HEK293 (cell line): ENCODE measurements at regions not wholly inside any gene's neighbourhood (a gene's known extent, or its start where the extent isn't known, plus 50 kb on each side); places are given as distances from the start of the nearest gene placed in this dataset.

Source experiments
- CTCF ChIA-PET: fragments of 350-600 bp; formaldehyde crosslinking; extraction: SDS; loops from one replicate; lab custom pipeline; 2021; ENCODE audit warnings: antibody characterized with exemption; lab: Yijun Ruan, JAX
- POLR2A ChIA-PET: fragments of 300-600 bp; formaldehyde crosslinking; extraction: SDS; loops from one replicate; lab custom pipeline; 2020; ENCODE audit warnings: antibody characterized with exemption, inconsistent platforms; lab: Yijun Ruan, JAX
- H3K27ac ChIP-seq: fragments of 200-500 bp; sonication (Bioruptor generic); 2 replicates; pipeline ENCODE4 v1.5.1; 2014; ENCODE audit warnings: low read depth, low read length, control low read depth, inconsistent platforms; ENCODE audit errors: extremely low read depth
- H3K36me3 ChIP-seq, 2 experiments: fragments of 200-500 bp in 1 of 2; sonication (Bioruptor generic) in 1 of 2; 1 replicate in 1 of 2; 2 replicates in 1 of 2; pipeline ENCODE4 v1.5.1; 2014 to 2017; ENCODE audit warnings: inconsistent platforms in 2 of 2, low read length in 2 of 2; ENCODE audit not compliant: control insufficient read depth in 2 of 2, insufficient read depth in 1 of 2
- H3K4me1 ChIP-seq: fragments of 200-500 bp; sonication (Bioruptor generic); 2 replicates; pipeline ENCODE4 v1.5.1; 2014; ENCODE audit warnings: mild to moderate bottlenecking, low read length, inconsistent platforms; ENCODE audit not compliant: control insufficient read depth, insufficient read depth
- H3K4me3 ChIP-seq: 2 replicates; pipeline ENCODE4 v1.5.1; 2011; ENCODE audit warnings: low read depth, mild to moderate bottlenecking, control low read depth, low read length, moderate library complexity
- H3K9me3 ChIP-seq: fragments of 200-500 bp; sonication (Bioruptor generic); 2 replicates; pipeline ENCODE4 v1.5.1; 2014; ENCODE audit warnings: low read depth, low read length, inconsistent platforms; ENCODE audit not compliant: control insufficient read depth, insufficient read depth
- OSR2 ChIP-seq: fragments of 450-650 bp; formaldehyde crosslinking; IDR thresholded peaks from 2 replicates; pipeline ENCODE4 v1.5.1; 2016; ENCODE audit warnings: missing biosample characterization, missing genetic modification characterization
- PATZ1 ChIP-seq: fragments of 450-650 bp; formaldehyde crosslinking; IDR thresholded peaks from 2 replicates; pipeline ENCODE4 v1.5.1; 2016; ENCODE audit warnings: missing biosample characterization, missing genetic modification characterization
- PRDM10 ChIP-seq: fragments of 450-650 bp; formaldehyde crosslinking; IDR thresholded peaks from 2 replicates; pipeline ENCODE4 v1.5.1; 2016; ENCODE audit warnings: missing biosample characterization, missing genetic modification characterization
- SP3 ChIP-seq: fragments of 450-650 bp; formaldehyde crosslinking; IDR thresholded peaks from 2 replicates; pipeline ENCODE4 v1.5.1; 2016; ENCODE audit warnings: missing biosample characterization, missing genetic modification characterization
- WT1 ChIP-seq: fragments of 450-650 bp; formaldehyde crosslinking; IDR thresholded peaks from 2 replicates; pipeline ENCODE4 v1.5.1; 2016; ENCODE audit warnings: missing biosample characterization, missing genetic modification characterization
- ZBTB1 ChIP-seq: fragments of 450-650 bp; formaldehyde crosslinking; IDR thresholded peaks from 2 replicates; pipeline ENCODE4 v1.5.1; 2016; ENCODE audit warnings: missing biosample characterization, missing genetic modification characterization
- ZBTB17 ChIP-seq: fragments of 450-650 bp; formaldehyde crosslinking; IDR thresholded peaks from 2 replicates; pipeline ENCODE4 v1.5.1; 2016; ENCODE audit warnings: missing biosample characterization, missing genetic modification characterization
- ZBTB21 ChIP-seq: fragments of 450-650 bp; formaldehyde crosslinking; IDR thresholded peaks from 2 replicates; pipeline ENCODE4 v1.5.1; 2017; ENCODE audit warnings: missing biosample characterization, missing genetic modification characterization
- ZBTB49 ChIP-seq: fragments of 450-650 bp; formaldehyde crosslinking; IDR thresholded peaks from 2 replicates; pipeline ENCODE4 v1.5.1; 2016; ENCODE audit warnings: missing biosample characterization, missing genetic modification characterization, low read depth
- ZFP3 ChIP-seq: fragments of 450-650 bp; formaldehyde crosslinking; IDR thresholded peaks from 2 replicates; pipeline ENCODE4 v1.5.1; 2016; ENCODE audit warnings: low read depth, missing biosample characterization, missing genetic modification characterization
- ZNF24 ChIP-seq: fragments of 450-650 bp; formaldehyde crosslinking; IDR thresholded peaks from 2 replicates; pipeline ENCODE4 v1.5.1; 2016; ENCODE audit warnings: missing biosample characterization, missing genetic modification characterization
- ZNF335 ChIP-seq: fragments of 450-650 bp; formaldehyde crosslinking; conservative IDR thresholded peaks from 2 replicates; pipeline ENCODE4 v1.5.1; 2016; ENCODE audit warnings: missing biosample characterization, missing genetic modification characterization
- ZNF391 ChIP-seq: fragments of 450-650 bp; formaldehyde crosslinking; IDR thresholded peaks from 2 replicates; pipeline ENCODE4 v1.5.1; 2016; ENCODE audit warnings: low read depth, missing biosample characterization, missing genetic modification characterization, borderline replicate concordance
- ZNF394 ChIP-seq: fragments of 450-650 bp; formaldehyde crosslinking; IDR thresholded peaks from 2 replicates; pipeline ENCODE4 v1.5.1; 2016; ENCODE audit warnings: missing biosample characterization, missing genetic modification characterization, mild to moderate bottlenecking, moderate library complexity, borderline replicate concordance
- ZNF561 ChIP-seq: fragments of 450-650 bp; IDR thresholded peaks from 2 replicates; pipeline ENCODE4 v1.5.1; 2018; ENCODE audit warnings: missing biosample characterization, missing genetic modification characterization, borderline replicate concordance
- ZNF610 ChIP-seq: fragments of 450-650 bp; formaldehyde crosslinking; IDR thresholded peaks from 2 replicates; pipeline ENCODE4 v1.5.1; 2016; ENCODE audit warnings: missing biosample characterization, missing genetic modification characterization, borderline replicate concordance

GRCh38 chr3:127394984-127395662, 107.3 kb upstream of the PRR20G start (continued):
- no peak for TF ChIP-seq ZBTB49 (tag by site-specific recombination)
- TF ChIP-seq ZNF561 (tag by site-specific recombination), result no peak
- TF ChIP-seq ZNF394 (tag by site-specific recombination), result no peak
- TF ChIP-seq ZNF24, result no peak
- TF ChIP-seq ZNF391, result no peak
- TF ChIP-seq ZBTB17 (tag by site-specific recombination), result no peak
- TF ChIP-seq, all 188 proteins: peak for 0

GRCh38 chr3:127394031-127394430, 106.2 kb upstream of the PRR20G start:
- no peaks in the 10 kb centered on the region for H3K36me3 ChIP-seq
- no peaks in the 10 kb centered on the region for H3K9me3 ChIP-seq
- POLR2A ChIA-PET, result no interaction called here

GRCh38 chr3:127393131-127393820, 105.4 kb upstream of the PRR20G start:
- POLR2A ChIA-PET, result no interaction called here

More at GRCh38 chr3:127394031-127394430, 106.2 kb upstream of the PRR20G start:
- CTCF ChIA-PET, result no interaction called here
- no peak for TF ChIP-seq ZFP3 (tag by site-specific recombination)
- no peak for TF ChIP-seq ZBTB1
- TF ChIP-seq ZNF610 (tag by site-specific recombination), result no peak
- TF ChIP-seq WT1, result no peak
- no peak for TF ChIP-seq ZBTB21
- no peak for TF ChIP-seq PATZ1 (tag by site-specific recombination)
- TF ChIP-seq, all 188 proteins: peak for 0
- Histone ChIP-seq H3K4me3 (no peak overlapping the region), H3K4me1 (no peaks in the 10 kb centered on the region), H3K27ac (no peak overlapping the region)

More at GRCh38 chr3:127393131-127393820, 105.4 kb upstream of the PRR20G start:
- H3K36me3 ChIP-seq, result no peaks in the 10 kb centered on the region
- TF ChIP-seq SP3 (no peak), PRDM10 (tag by site-specific recombination) (no peak), OSR2 (tag by site-specific recombination) (no peak), ZNF335 (tag by site-specific recombination) (no peak)
- TF ChIP-seq, all 188 proteins: peak for 0
- Histone ChIP-seq H3K4me3 (no peak overlapping the region), H3K9me3 (no peaks in the 10 kb centered on the region), H3K27ac (no peak overlapping the region), H3K4me1 (no peaks in the 10 kb centered on the region)
- CTCF ChIA-PET, result no interaction called here
